B cell (primary cell): ENCODE measurements at regions not wholly inside any gene's neighbourhood (a gene's known extent, or its start where the extent isn't known, plus 50 kb on each side); places are given as distances from the start of the nearest gene placed in this dataset.

Source experiments
- ATAC-seq: fragments of 200-7000 bp; cut with Tn5 transposase; one replicate; pipeline ENCODE4 v1.10.0; 2021; ENCODE audit warnings: low read depth, mild to moderate bottlenecking, moderate number of reproducible peaks, moderate library complexity
- CTCF ChIA-PET: fragments of 350-600 bp; sonication (Branson Sonifier 250); formaldehyde crosslinking; loops from one replicate; lab custom pipeline; 2021; ENCODE audit warnings: antibody characterized with exemption, inconsistent platforms; lab: Charles Lee
- POLR2A ChIA-PET: fragments of 350-600 bp; sonication (Branson Sonifier 250); formaldehyde crosslinking; loops from one replicate; lab custom pipeline; 2021; ENCODE audit warnings: antibody characterized with exemption; lab: Charles Lee
- DNase-seq: peaks from one replicate; pipeline ENCODE4 v3.0.0; 2013
- H2AFZ ChIP-seq: 2 replicates; pipeline ENCODE4 v1.6.1; 2012; ENCODE audit warnings: mild to moderate bottlenecking, low read depth, low read length; ENCODE audit not compliant: insufficient read depth, poor library complexity, severe bottlenecking
- H3K27ac ChIP-seq, 2 donors: 1 replicate in 1 of 2; 2 replicates in 1 of 2; pipeline ENCODE4 v1.5.1; 2012 to 2013; ENCODE audit warnings: low read length in 2 of 2, mild to moderate bottlenecking in 2 of 2, moderate library complexity in 1 of 2
- H3K27me3 ChIP-seq, 4 experiments: fragments of 200-600 bp in 1 of 4; sonication (generic) in 1 of 4; replicated peaks in 1 of 4; 1 replicate in 2 of 4; 2 replicates in 2 of 4; pipeline versions ENCODE4 v1.6.1 to v1.7.0; 2013 to 2016; ENCODE audit warnings: low read length in 3 of 4, mild to moderate bottlenecking in 2 of 4, mixed read lengths in 1 of 4, moderate library complexity in 1 of 4; ENCODE audit not compliant: insufficient read depth in 4 of 4, control insufficient read depth in 3 of 4; ENCODE audit errors: control extremely low read depth in 1 of 4
- H3K36me3 ChIP-seq, 2 experiments: replicated peaks in 1 of 2; 1 replicate in 1 of 2; 2 replicates in 1 of 2; pipeline versions ENCODE4 v1.6.1 to v1.7.1; 2013; ENCODE audit warnings: low read length in 1 of 2; ENCODE audit not compliant: insufficient read depth in 2 of 2, control insufficient read depth in 1 of 2; ENCODE audit errors: control extremely low read depth in 1 of 2, extremely low read depth in 1 of 2
- H3K4me1 ChIP-seq, 2 donors: fragments of 200-600 bp in 1 of 2; sonication (generic) in 1 of 2; 1 replicate in 1 of 2; 2 replicates in 1 of 2; pipeline versions ENCODE4 v1.5.1 to v1.6.1; 2013 to 2017; ENCODE audit warnings: low read length in 2 of 2; ENCODE audit not compliant: control insufficient read depth in 2 of 2, insufficient read depth in 2 of 2
- H3K4me2 ChIP-seq: replicated peaks from 2 replicates; pipeline ENCODE3; 2012; ENCODE audit warnings: mild to moderate bottlenecking, low read depth, low read length; ENCODE audit not compliant: poor library complexity, severe bottlenecking
- H3K4me3 ChIP-seq, 5 experiments: fragments of 200-600 bp in 1 of 5; sonication (generic) in 1 of 5; 1 replicate in 3 of 5; 2 replicates in 2 of 5; pipeline versions ENCODE4 v1.5.1 to v1.7.0; 2011 to 2016; ENCODE audit warnings: low read length in 4 of 5, mild to moderate bottlenecking in 4 of 5, low read depth in 2 of 5, control low read depth in 1 of 5, moderate library complexity in 1 of 5; ENCODE audit not compliant: insufficient read depth in 1 of 5; ENCODE audit errors: control extremely low read depth in 1 of 5, extremely low read depth in 1 of 5
- H3K79me2 ChIP-seq: fragments of 200-600 bp; sonication (generic); one replicate; pipeline ENCODE4 v1.6.0; 2016; ENCODE audit warnings: low read length; ENCODE audit not compliant: control insufficient read depth, insufficient read depth
- H3K9ac ChIP-seq: fragments of 200-600 bp; sonication (generic); 2 replicates; pipeline ENCODE4 v1.6.1; 2017; ENCODE audit warnings: mild to moderate bottlenecking, low read length, moderate library complexity
- H3K9me3 ChIP-seq, 3 donors: one replicate each; pipeline versions ENCODE4 v1.6.1 to v1.7.1; 2013; ENCODE audit warnings: low read length in 2 of 3; ENCODE audit not compliant: control insufficient read depth in 2 of 3, insufficient read depth in 1 of 3; ENCODE audit errors: control extremely low read depth in 1 of 3
- H4K20me1 ChIP-seq: 2 replicates; pipeline ENCODE4 v1.6.0; 2012; ENCODE audit warnings: mild to moderate bottlenecking, low read length; ENCODE audit not compliant: insufficient read depth, control insufficient read depth, poor library complexity, severe bottlenecking
- H3K27ac Mint-ChIP-seq: one replicate; pipeline ENCODE4 v1.8.0; 2021; ENCODE audit warnings: mixed read lengths
- H3K27me3 Mint-ChIP-seq: one replicate; pipeline ENCODE4 v1.8.0; 2021; ENCODE audit warnings: mixed read lengths
- H3K4me1 Mint-ChIP-seq: one replicate; pipeline ENCODE4 v1.8.0; 2021; ENCODE audit warnings: mixed read lengths
- H3K4me3 Mint-ChIP-seq: one replicate; pipeline ENCODE4 v1.8.0; 2021; ENCODE audit warnings: mixed read lengths
- H3K9me3 Mint-ChIP-seq: one replicate; pipeline ENCODE4 v1.8.0; 2022; ENCODE audit warnings: mixed read lengths; ENCODE audit not compliant: insufficient read depth
- CTCF ChIP-seq: fragments of 200-600 bp; IDR thresholded peaks from one replicate; pipeline ENCODE4 v1.8.0; 2022; ENCODE audit warnings: antibody characterized with exemption, mild to moderate bottlenecking
- EZH2 ChIP-seq: IDR thresholded peaks from 2 replicates; pipeline ENCODE4 v1.6.1; 2012; ENCODE audit warnings: borderline replicate concordance, low read depth, mild to moderate bottlenecking, moderate library complexity, low read length; ENCODE audit not compliant: insufficient read depth, poor library complexity, severe bottlenecking
- WGBS: methylation state at CpG from one replicate; pipeline ENCODE4 v1.1.5; 2013; ENCODE audit warnings: missing lambda C conversion rate; ENCODE audit not compliant: insufficient coverage; 5-methylcytosine and 5-hydroxymethylcytosine counted together
- intact Hi-C: fragments of 100-400 bp; cut with micrococcal nuclease; formaldehyde crosslinking; loops from one replicate; pipeline ENCODE4 v1.10.0; 2022

GRCh38 chr13:109577191-109577700 lies 209.1 kb downstream of the IRS2 start:
- H3K79me2 ChIP-seq: no peaks in the 10 kb centered on the region

GRCh38 chr13:109576331-109576813 lies 210.0 kb downstream of the IRS2 start:
- no peak overlapping the region for H3K9ac ChIP-seq
- no peak for DNase-seq
- Mint-ChIP-seq H3K4me1 (no peaks in the 10 kb centered on the region), H3K4me3 (no peak overlapping the region), H3K27ac (no peak overlapping the region), H3K27me3 (no peaks in the 10 kb centered on the region), H3K9me3 (no peaks in the 10 kb centered on the region)
- intact Hi-C loops: no loop called here
- no peaks in the 10 kb centered on the region for H3K4me1 ChIP-seq
- H3K27ac ChIP-seq: no peak overlapping the region
- no peak overlapping the region for H2AFZ ChIP-seq
- WGBS: 100% methylated on average over 2 of the region's 6 CpGs
- TF ChIP-seq CTCF (no peak), EZH2 (no peak)
- no peaks in the 10 kb centered on the region for H4K20me1 ChIP-seq
- H3K27me3 ChIP-seq: no peaks in the 10 kb centered on the region
- H3K4me3 ChIP-seq: no peak overlapping the region
- CTCF ChIA-PET: no interaction called here
- H3K79me2 ChIP-seq: no peaks in the 10 kb centered on the region
- H3K4me2 ChIP-seq: no peak overlapping the region
- H3K36me3 ChIP-seq: no peaks in the 10 kb centered on the region
- no peak for ATAC-seq
- H3K9me3 ChIP-seq: no peaks in the 10 kb centered on the region
- POLR2A ChIA-PET: no interaction called here

More at GRCh38 chr13:109577191-109577700, 209.1 kb downstream of the IRS2 start:
- no peak for ATAC-seq
- H3K4me3 ChIP-seq: no peak overlapping the region
- POLR2A ChIA-PET: no interaction called here
- H3K27me3 ChIP-seq: no peaks in the 10 kb centered on the region
- no peaks in the 10 kb centered on the region for H3K36me3 ChIP-seq
- H3K27me3 Mint-ChIP-seq: no peaks in the 10 kb centered on the region
- H3K27ac ChIP-seq: no peak overlapping the region
- 100% methylated on average over 1 of the region's 2 CpGs for WGBS
- no peaks in the 10 kb centered on the region for H3K4me1 ChIP-seq
- H3K9ac ChIP-seq: no peak overlapping the region
- CTCF ChIA-PET: no interaction called here
- no peak overlapping the region for H2AFZ ChIP-seq
- no peaks in the 10 kb centered on the region for H3K4me1 Mint-ChIP-seq
- no peaks in the 10 kb centered on the region for H4K20me1 ChIP-seq
- H3K27ac Mint-ChIP-seq: no peak overlapping the region
- H3K9me3 Mint-ChIP-seq: no peaks in the 10 kb centered on the region
- H3K4me2 ChIP-seq: no peak overlapping the region
- no peak for DNase-seq
- no peak overlapping the region for H3K4me3 Mint-ChIP-seq
- no peaks in the 10 kb centered on the region for H3K9me3 ChIP-seq
- intact Hi-C loops: no loop called here
- TF ChIP-seq EZH2 (no peak), CTCF (no peak)
